ENCODE measurements at regions not wholly inside any gene's neighbourhood (a gene's known extent, or its start where the extent isn't known, plus 50 kb on each side); places are given as distances from the start of the nearest gene placed in this dataset.

DNA sequence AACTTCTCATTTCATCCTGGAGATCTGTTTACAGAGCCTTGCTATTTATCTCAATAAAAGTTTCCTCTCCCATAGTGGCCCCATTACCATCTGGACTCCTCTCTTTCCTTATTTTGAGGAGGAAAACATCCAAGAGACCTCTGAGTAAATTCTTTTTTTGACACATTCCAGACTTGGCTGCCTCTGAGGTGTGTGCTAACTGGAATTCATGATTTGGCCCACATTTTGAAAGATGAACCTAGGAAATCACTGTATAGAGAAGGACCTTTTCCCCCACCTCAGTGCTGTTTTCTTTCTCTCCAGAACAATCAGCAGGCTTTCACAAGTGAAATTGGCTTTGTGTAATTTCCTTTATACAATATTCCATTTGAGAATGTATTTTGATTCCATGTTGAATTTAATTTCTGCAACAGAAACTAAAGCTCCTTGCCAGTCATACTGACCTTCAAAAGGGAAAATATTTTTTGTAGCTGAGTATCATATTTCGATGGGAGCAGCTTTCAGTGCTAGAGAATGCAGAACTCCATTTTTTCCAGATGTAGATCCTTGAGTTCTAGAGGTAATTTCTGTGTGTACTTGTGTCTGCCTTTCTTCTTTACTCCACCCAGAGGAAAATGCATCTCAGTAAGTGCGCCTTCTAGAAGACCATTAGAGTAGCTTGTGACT, 244.9 kb upstream of the RGS6 start:
- WGBS (ENCODE audit: extremely low coverage, insufficient read length, low lambda C conversion rate), result no CpG with 5 or more reads among the region's 2 CpGs
- Histone ChIP-seq H2BK15ac (ENCODE audit: low read depth, low read length) (no peak overlapping the region), H3K27me3 (ENCODE audit: insufficient read depth, low read length) (no peaks in the 10 kb centered on the region), H3K56ac (ENCODE audit: insufficient read length, low read depth, low read length) (no peak overlapping the region), H2BK120ac (ENCODE audit: low read depth, low read length, poor library complexity, severe bottlenecking) (no peak overlapping the region), H3K79me1 (ENCODE audit: insufficient read depth, low read depth, low read length, poor library complexity, severe bottlenecking) (no peaks in the 10 kb centered on the region), H3T11ph (ENCODE audit: low read length) (no peak overlapping the region), H3K4me2 (ENCODE audit: insufficient read depth, insufficient read length, low read length) (no peak overlapping the region), H3K18ac (ENCODE audit: insufficient read length, low read depth, low read length) (no peak overlapping the region), H4K91ac (ENCODE audit: insufficient read length, low read depth, low read length) (no peak overlapping the region), H3K27ac (ENCODE audit: insufficient read length, low read depth, low read length) (no peak overlapping the region), H2BK12ac (ENCODE audit: insufficient read length, low read depth, low read length) (no peak overlapping the region), H3K9me3 (ENCODE audit: control insufficient read depth, low read depth, low read length) (no peaks in the 10 kb centered on the region), H3K14ac (ENCODE audit: insufficient read depth, low read length) (no peak overlapping the region), H3K79me2 (ENCODE audit: insufficient read depth, low read length) (no peaks in the 10 kb centered on the region), H3K4me1 (ENCODE audit: insufficient read depth, low read length) (no peaks in the 10 kb centered on the region), H2BK5ac (ENCODE audit: insufficient read length, low read length) (no peak overlapping the region), H4K20me1 (ENCODE audit: control insufficient read depth, insufficient read depth, insufficient read length) (no peaks in the 10 kb centered on the region), H2BK20ac (ENCODE audit: low read depth, low read length, poor library complexity, severe bottlenecking) (no peak overlapping the region), H2AFZ (ENCODE audit: low read length) (no peak overlapping the region), H4K8ac (replicated peaks; ENCODE audit: insufficient read length, low read depth, low read length) (no peak overlapping the region), H3K9ac (ENCODE audit: extremely low read depth, insufficient read length, low read length) (no peak overlapping the region), H3K4ac (ENCODE audit: low read depth, low read length) (no peak overlapping the region), H2AK5ac (ENCODE audit: insufficient read length, low read length) (no peak overlapping the region), H3K23me2 (ENCODE audit: insufficient read length, low read depth, low read length, poor library complexity, severe bottlenecking) (no peaks in the 10 kb centered on the region), H4K5ac (ENCODE audit: insufficient read length, low read depth, low read length) (no peak overlapping the region), H3K23ac (ENCODE audit: insufficient read length, low read depth, low read length) (no peak overlapping the region)
- no peak overlapping the region; a peak in 1 of 7 replicates for H3K27ac Mint-ChIP-seq
- TF ChIP-seq, protein P1, sequence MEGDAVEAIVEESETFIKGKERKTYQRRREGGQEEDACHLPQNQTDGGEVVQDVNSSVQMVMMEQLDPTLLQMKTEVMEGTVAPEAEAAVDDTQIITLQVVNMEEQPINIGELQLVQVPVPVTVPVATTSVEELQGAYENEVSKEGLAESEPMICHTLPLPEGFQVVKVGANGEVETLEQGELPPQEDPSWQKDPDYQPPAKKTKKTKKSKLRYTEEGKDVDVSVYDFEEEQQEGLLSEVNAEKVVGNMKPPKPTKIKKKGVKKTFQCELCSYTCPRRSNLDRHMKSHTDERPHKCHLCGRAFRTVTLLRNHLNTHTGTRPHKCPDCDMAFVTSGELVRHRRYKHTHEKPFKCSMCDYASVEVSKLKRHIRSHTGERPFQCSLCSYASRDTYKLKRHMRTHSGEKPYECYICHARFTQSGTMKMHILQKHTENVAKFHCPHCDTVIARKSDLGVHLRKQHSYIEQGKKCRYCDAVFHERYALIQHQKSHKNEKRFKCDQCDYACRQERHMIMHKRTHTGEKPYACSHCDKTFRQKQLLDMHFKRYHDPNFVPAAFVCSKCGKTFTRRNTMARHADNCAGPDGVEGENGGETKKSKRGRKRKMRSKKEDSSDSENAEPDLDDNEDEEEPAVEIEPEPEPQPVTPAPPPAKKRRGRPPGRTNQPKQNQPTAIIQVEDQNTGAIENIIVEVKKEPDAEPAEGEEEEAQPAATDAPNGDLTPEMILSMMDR (conservative IDR thresholded peaks at IDR 0.05), result no peak
- no peaks in the 10 kb centered on the region for H3K9me3 Mint-ChIP-seq
- no peaks in the 10 kb centered on the region for H3K4me1 Mint-ChIP-seq
- DNase-seq, result no peak
- H3K27me3 Mint-ChIP-seq (ENCODE audit: low read depth), result no peaks in the 10 kb centered on the region
- H3K4me3 Mint-ChIP-seq, result no peak overlapping the region
- H3K36me3 Mint-ChIP-seq (ENCODE audit: insufficient read depth in 1 of 3, low read depth in 3 of 3), result peaks cover 6 to 46% (median 32%) of the 10 kb centered on the region in 3 experiments; a peak in 6 of 7 replicates
